Parathyroid adenoma (tissue), 2 donors: ENCODE measurements at regions not wholly inside any gene's neighbourhood (a gene's known extent, or its start where the extent isn't known, plus 50 kb on each side); places are given as distances from the start of the nearest gene placed in this dataset.

ENCODE experiments used
- H2AFZ ChIP-seq: fragments of 300-600 bp; sonication (generic); one replicate; pipeline ENCODE4 v1.7.0; 2017; ENCODE audit warnings: antibody characterized with exemption, mild to moderate bottlenecking
- H3K27ac ChIP-seq: fragments of 300-600 bp; sonication (generic); one replicate; pipeline ENCODE4 v1.7.0; 2017
- H3K27me3 ChIP-seq: fragments of 300-600 bp; sonication (generic); one replicate; pipeline ENCODE4 v1.7.0; 2017; ENCODE audit warnings: low read length; ENCODE audit not compliant: control insufficient read depth, insufficient read depth
- H3K36me3 ChIP-seq: fragments of 300-600 bp; sonication (generic); one replicate; pipeline ENCODE4 v1.7.0; 2017; ENCODE audit warnings: low read length; ENCODE audit not compliant: control insufficient read depth, insufficient read depth
- H3K4me1 ChIP-seq: fragments of 300-600 bp; sonication (generic); one replicate; pipeline ENCODE4 v1.7.0; 2017; ENCODE audit warnings: control low read depth
- H3K4me2 ChIP-seq: fragments of 300-600 bp; sonication (generic); one replicate; pipeline ENCODE4 v1.7.0; 2017; ENCODE audit warnings: low read length
- H3K4me3 ChIP-seq: fragments of 300-600 bp; sonication (generic); one replicate; pipeline ENCODE4 v1.7.0; 2017; ENCODE audit warnings: low read depth, low read length
- H3K79me2 ChIP-seq: fragments of 300-600 bp; sonication (generic); one replicate; pipeline ENCODE4 v1.7.0; 2017; ENCODE audit warnings: control low read depth
- H3K9ac ChIP-seq: fragments of 300-600 bp; sonication (generic); one replicate; pipeline ENCODE4 v1.7.0; 2017; ENCODE audit warnings: mild to moderate bottlenecking
- H3K9me3 ChIP-seq: fragments of 300-600 bp; sonication (generic); one replicate; pipeline ENCODE4 v1.7.0; 2017; ENCODE audit warnings: low read length; ENCODE audit not compliant: control insufficient read depth
- TF ChIP-seq, protein P1 (sequence below): fragments of 300-600 bp; sonication (generic); IDR thresholded peaks from one replicate; pipeline ENCODE4 v1.7.0; 2017; ENCODE audit warnings: antibody characterized with exemption, mild to moderate bottlenecking
- donor health status: primary hyperparathyroidism.

- H3K9me3 ChIP-seq = no peaks in the 10 kb centered on the region
- no peak overlapping the region for H3K27ac ChIP-seq
- no peak overlapping the region for H3K9ac ChIP-seq
- no peaks in the 10 kb centered on the region for H3K27me3 ChIP-seq
- no peak overlapping the region for H3K4me2 ChIP-seq
- no peak overlapping the region for H2AFZ ChIP-seq
- TF ChIP-seq, protein P1, sequence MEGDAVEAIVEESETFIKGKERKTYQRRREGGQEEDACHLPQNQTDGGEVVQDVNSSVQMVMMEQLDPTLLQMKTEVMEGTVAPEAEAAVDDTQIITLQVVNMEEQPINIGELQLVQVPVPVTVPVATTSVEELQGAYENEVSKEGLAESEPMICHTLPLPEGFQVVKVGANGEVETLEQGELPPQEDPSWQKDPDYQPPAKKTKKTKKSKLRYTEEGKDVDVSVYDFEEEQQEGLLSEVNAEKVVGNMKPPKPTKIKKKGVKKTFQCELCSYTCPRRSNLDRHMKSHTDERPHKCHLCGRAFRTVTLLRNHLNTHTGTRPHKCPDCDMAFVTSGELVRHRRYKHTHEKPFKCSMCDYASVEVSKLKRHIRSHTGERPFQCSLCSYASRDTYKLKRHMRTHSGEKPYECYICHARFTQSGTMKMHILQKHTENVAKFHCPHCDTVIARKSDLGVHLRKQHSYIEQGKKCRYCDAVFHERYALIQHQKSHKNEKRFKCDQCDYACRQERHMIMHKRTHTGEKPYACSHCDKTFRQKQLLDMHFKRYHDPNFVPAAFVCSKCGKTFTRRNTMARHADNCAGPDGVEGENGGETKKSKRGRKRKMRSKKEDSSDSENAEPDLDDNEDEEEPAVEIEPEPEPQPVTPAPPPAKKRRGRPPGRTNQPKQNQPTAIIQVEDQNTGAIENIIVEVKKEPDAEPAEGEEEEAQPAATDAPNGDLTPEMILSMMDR = no peak
- H3K36me3 ChIP-seq = no peaks in the 10 kb centered on the region
- H3K79me2 ChIP-seq = no peaks in the 10 kb centered on the region
- no peak overlapping the region for H3K4me3 ChIP-seq
- H3K4me1 ChIP-seq = no peaks in the 10 kb centered on the region
These were observed 263.5 kb upstream of the RASGRP1 start for GRCh38 chr15:38828031-38828532.

GRCh38 chr15:38829086-38829485 is 264.5 kb upstream of the RASGRP1 start:
- Histone ChIP-seq H3K79me2 (no peaks in the 10 kb centered on the region), H3K27ac (no peak overlapping the region), H3K9me3 (no peaks in the 10 kb centered on the region), H3K4me2 (no peak overlapping the region), H2AFZ (no peak overlapping the region), H3K9ac (no peak overlapping the region), H3K4me3 (no peak overlapping the region), H3K27me3 (no peaks in the 10 kb centered on the region), H3K36me3 (no peaks in the 10 kb centered on the region), H3K4me1 (no peaks in the 10 kb centered on the region)
- TF ChIP-seq, protein P1 = no peak

DNA sequence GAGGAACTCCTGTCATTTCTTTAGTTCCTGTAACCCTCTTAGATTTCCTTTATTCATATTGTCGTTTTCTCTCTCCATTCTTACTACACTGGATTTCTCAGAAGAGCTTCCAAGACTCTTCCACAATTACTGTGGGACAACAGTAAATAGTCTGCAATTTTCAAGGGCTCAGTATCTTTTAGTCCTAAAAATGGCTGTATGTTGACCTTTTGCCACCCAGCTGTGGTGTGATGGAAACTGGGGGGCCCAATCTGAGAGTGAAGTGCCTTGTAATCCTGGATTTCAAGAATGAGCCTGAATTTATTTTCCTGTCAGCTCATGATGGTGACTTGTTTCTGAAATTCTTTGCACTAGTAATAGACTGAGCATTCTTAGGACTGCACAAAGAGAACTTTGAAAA is 277.6 kb upstream of the RASGRP1 start:
- TF ChIP-seq, protein P1 = no peak
- H3K4me3 ChIP-seq = no peak overlapping the region
- no peaks in the 10 kb centered on the region for H3K9me3 ChIP-seq
- no peak overlapping the region for H3K27ac ChIP-seq
- H3K79me2 ChIP-seq = no peaks in the 10 kb centered on the region
- H3K4me2 ChIP-seq = no peak overlapping the region
- H3K9ac ChIP-seq = no peak overlapping the region
- H3K4me1 ChIP-seq = no peaks in the 10 kb centered on the region
- H3K27me3 ChIP-seq = no peaks in the 10 kb centered on the region
- no peaks in the 10 kb centered on the region for H3K36me3 ChIP-seq
- no peak overlapping the region for H2AFZ ChIP-seq

DNA sequence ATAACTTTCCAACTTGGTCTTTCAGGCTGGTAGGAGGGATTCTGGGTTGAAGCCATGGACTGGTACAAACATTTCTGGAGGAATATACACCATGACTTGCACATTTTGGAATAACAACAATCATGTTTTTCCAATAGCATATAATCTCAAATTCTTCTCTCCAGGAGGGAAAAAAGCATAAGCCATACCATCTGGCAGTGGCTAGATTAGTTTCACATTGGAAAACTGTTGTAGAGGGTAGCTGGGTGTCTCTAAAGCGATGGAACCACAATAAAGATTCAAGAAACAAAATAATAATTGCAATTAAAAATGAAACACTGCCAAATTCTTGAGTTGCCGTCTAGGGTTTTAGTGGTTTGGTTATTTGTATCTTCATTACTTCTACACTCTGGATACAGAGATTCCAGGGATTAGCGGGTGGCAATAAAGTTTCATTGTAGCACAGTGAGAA is 278.5 kb upstream of the RASGRP1 start:
- no peaks in the 10 kb centered on the region for H3K9me3 ChIP-seq
- no peak overlapping the region for H2AFZ ChIP-seq
- H3K36me3 ChIP-seq = no peaks in the 10 kb centered on the region
- no peaks in the 10 kb centered on the region for H3K79me2 ChIP-seq
- no peaks in the 10 kb centered on the region for H3K27me3 ChIP-seq
- H3K4me2 ChIP-seq = no peak overlapping the region
- TF ChIP-seq, protein P1 = no peak
- no peak overlapping the region for H3K9ac ChIP-seq
- no peak overlapping the region for H3K4me3 ChIP-seq
- H3K27ac ChIP-seq = no peak overlapping the region
- no peaks in the 10 kb centered on the region for H3K4me1 ChIP-seq
